ENCODE measurements at regions not wholly inside any gene's neighbourhood (a gene's known extent, or its start where the extent isn't known, plus 50 kb on each side); places are given as distances from the start of the nearest gene placed in this dataset.

DNA sequence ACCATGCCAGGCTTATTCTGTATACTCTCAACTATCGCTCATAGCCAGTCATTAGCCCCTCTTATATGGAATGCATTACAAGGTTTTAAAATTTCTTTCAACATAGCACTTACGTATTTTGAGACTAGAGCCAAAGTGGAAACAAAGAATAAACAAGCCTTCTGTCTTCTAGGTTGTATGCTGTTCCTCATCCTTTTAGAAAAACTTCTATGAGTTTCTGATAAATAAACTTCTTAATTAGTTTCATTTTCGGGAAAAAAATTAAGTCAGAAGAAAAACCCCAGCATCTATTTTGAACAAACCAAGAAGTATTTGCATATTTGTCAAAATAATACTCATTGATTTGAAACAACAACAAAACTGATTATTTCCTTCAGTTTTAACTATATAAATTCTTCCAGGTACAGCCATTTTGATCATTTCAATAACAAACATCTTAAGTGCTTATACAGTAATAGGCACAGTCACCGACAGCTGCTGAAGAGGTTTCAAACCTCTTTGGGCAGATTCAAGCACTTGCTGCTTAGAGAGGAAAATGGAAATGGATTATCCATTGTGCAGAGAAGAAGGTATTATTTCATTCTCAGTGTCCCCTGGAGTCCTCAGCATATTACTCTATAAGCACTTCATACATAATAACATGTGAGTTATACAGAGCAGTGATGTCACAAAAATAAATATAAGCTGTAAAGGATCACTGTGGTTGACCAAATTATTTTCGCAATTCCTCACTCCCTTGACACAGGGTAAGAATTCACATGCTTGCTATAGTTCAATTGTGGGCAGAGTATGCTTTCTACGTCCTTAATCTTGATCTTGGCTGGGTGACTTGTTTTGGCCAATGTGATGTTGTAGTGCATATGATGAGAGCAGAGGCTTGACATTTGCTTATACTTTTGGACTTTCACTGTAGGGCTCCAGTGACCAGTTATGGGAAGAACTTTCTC is 833.8 kb downstream of the TRIB2 start:
- DNase-seq (no peak), FAIRE-seq (no peak), ATAC-seq (no peak)
- Histone ChIP-seq H3K4me1 (no peaks in the 10 kb centered on the region), H3K4me3 (no peak overlapping the region), H3K36me3 (no peaks in the 10 kb centered on the region), H3K27me3 (no peaks in the 10 kb centered on the region), H3K9me3 (no peaks in the 10 kb centered on the region), H3K27ac (no peak overlapping the region)
- WGBS, 2 donors: 80 to 85% methylated on average over 6 of the region's 6 CpGs
- intact Hi-C loops (cut with DNase I): no loop called here
- TF ChIP-seq, protein P1, sequence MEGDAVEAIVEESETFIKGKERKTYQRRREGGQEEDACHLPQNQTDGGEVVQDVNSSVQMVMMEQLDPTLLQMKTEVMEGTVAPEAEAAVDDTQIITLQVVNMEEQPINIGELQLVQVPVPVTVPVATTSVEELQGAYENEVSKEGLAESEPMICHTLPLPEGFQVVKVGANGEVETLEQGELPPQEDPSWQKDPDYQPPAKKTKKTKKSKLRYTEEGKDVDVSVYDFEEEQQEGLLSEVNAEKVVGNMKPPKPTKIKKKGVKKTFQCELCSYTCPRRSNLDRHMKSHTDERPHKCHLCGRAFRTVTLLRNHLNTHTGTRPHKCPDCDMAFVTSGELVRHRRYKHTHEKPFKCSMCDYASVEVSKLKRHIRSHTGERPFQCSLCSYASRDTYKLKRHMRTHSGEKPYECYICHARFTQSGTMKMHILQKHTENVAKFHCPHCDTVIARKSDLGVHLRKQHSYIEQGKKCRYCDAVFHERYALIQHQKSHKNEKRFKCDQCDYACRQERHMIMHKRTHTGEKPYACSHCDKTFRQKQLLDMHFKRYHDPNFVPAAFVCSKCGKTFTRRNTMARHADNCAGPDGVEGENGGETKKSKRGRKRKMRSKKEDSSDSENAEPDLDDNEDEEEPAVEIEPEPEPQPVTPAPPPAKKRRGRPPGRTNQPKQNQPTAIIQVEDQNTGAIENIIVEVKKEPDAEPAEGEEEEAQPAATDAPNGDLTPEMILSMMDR (IDR thresholded peaks at IDR 0.05): no peak

DNA sequence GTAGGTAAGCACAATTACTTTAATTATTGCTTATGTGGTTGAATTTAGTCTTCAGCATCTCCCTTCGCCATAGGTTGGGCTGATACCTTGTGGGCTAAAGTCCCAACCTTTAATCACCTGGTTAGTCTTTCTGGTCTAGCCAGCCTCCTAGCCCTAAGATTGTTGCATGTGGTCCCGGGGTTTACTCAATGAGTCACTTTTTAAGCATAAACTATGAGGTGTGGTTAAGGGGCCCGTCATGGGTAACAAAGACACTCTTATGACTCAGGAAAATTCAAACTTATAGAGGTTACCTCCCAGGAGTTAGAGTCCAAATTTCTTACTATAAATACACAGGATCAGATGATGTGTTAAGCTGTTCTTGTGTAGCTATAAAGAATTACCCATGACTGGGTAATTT is 841.6 kb downstream of the TRIB2 start:
- TF ChIP-seq, protein P1 (IDR thresholded peaks at IDR 0.05): no peak
- 62 to 68% methylated on average over 3 of the region's 3 CpGs for WGBS, 2 donors
- Histone ChIP-seq H3K9me3 (no peaks in the 10 kb centered on the region), H3K36me3 (no peaks in the 10 kb centered on the region), H3K27ac (no peak overlapping the region), H3K27me3 (no peaks in the 10 kb centered on the region), H3K4me3 (no peak overlapping the region), H3K4me1 (no peaks in the 10 kb centered on the region)
- intact Hi-C loops (cut with DNase I): no loop called here
- DNase-seq (peak in 1 of 6 donors; percentile 9), FAIRE-seq (no peak), ATAC-seq (peak; percentile 16 to 68 (median 63))

DNA sequence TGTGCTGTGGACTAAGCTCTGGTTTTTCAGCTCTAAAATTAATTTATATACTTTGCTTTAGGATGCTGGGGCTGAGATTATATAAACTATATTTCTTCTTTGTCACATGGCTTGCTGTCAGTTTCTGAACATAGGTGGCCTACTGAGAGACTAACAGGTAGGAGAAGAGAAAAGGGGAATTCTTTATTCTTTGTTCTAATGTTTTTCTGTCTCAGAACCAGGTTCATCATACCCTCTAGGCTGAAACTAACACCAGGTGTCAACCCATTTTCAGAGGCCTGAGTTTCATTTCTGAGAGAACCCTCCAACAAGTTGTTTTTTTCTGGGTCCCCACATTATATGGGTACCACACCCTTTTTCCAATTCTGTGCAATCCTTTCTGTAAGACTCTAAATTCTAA is 843.6 kb downstream of the TRIB2 start:
- Histone ChIP-seq H3K9me3 (no peaks in the 10 kb centered on the region), H3K27me3 (no peaks in the 10 kb centered on the region), H3K36me3 (no peaks in the 10 kb centered on the region), H3K27ac (no peak overlapping the region), H3K4me1 (no peaks in the 10 kb centered on the region), H3K4me3 (no peak overlapping the region)
- FAIRE-seq (no peak), ATAC-seq (no peak), DNase-seq (no peak)
- intact Hi-C loops (cut with DNase I): no loop called here
- TF ChIP-seq, protein P1 (IDR thresholded peaks at IDR 0.05): no peak

DNA sequence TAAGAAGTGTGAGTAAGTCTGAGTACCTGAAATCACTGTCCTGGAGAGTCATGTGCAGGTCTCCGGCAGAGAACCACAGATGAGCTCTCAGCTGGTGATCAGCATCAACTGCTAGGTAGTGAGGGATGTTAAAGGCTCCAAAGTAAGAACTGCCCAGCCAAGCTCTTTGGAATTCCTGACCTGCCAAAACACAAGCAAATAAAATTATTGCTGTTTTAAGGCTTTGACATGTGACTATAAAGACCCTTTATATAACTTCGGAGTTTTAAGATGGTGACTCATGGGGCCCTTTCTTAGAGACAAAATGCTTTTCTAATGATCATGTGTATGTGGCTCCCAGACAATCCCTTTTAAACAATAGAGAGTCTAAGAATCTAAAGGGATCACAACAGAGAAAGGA is 855.7 kb downstream of the TRIB2 start:
- intact Hi-C loops (cut with DNase I): no loop called here
- TF ChIP-seq, protein P1 (IDR thresholded peaks at IDR 0.05): no peak
- no peak for DNase-seq
- Histone ChIP-seq H3K9me3 (no peaks in the 10 kb centered on the region), H3K4me3 (no peak overlapping the region), H3K27ac (no peak overlapping the region), H3K27me3 (no peaks in the 10 kb centered on the region), H3K36me3 (no peaks in the 10 kb centered on the region), H3K4me1 (peaks cover 0 to 7% (median 0%) of the 10 kb centered on the region in 3 donors)
- FAIRE-seq: no peak
- 91 to 94% methylated on average over 2 of the region's 2 CpGs for WGBS, 2 donors
- no peak for ATAC-seq

DNA sequence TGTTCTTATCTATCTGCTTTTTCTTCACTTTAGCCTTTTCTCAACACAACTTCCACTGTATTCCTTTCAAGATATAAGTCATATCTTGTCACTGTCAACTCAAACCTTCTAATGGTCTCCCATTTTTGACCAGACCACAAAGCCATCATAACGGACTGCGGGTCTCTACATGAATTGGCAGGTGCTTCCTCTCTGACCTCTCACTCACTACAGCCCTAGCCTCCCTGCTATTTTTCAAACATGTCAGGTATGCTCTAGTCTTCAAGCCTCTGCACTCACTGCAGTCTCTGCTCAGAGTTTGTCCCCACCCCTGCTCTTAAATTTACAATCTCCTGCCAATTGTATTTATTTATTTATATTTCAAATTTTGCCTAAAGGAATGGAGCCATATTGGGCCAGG is 858.1 kb downstream of the TRIB2 start:
- Histone ChIP-seq H3K4me1 (peaks cover 0 to 7% (median 0%) of the 10 kb centered on the region in 3 donors), H3K4me3 (no peak overlapping the region), H3K9me3 (no peaks in the 10 kb centered on the region), H3K36me3 (no peaks in the 10 kb centered on the region), H3K27ac (no peak overlapping the region), H3K27me3 (no peaks in the 10 kb centered on the region)
- 90 to 93% methylated on average over 2 of the region's 2 CpGs for WGBS, 2 donors
- intact Hi-C loops (cut with DNase I): no loop called here
- FAIRE-seq: no peak
- DNase-seq: no peak
- TF ChIP-seq, protein P1 (IDR thresholded peaks at IDR 0.05): no peak
- ATAC-seq: no peak

Measured in pancreas (tissue), 10 donors.